Fibroblast of mammary gland (primary cell): ENCODE measurements at regions not wholly inside any gene's neighbourhood (a gene's known extent, or its start where the extent isn't known, plus 50 kb on each side); places are given as distances from the start of the nearest gene placed in this dataset.

Source experiments
- DNase-seq: peaks from one replicate; pipeline ENCODE4 v3.0.0-alpha.2; 2010; ENCODE audit warnings: low read depth
- H3K4me3 ChIP-seq: 2 replicates; pipeline ENCODE4 v1.5.1; 2011; ENCODE audit warnings: low read depth, mild to moderate bottlenecking, low read length, moderate library complexity; ENCODE audit not compliant: control insufficient read depth
- TF ChIP-seq, protein P1 (sequence below): conservative IDR thresholded peaks from 2 replicates; pipeline ENCODE4 v1.5.1; 2011; ENCODE audit warnings: low read depth, low read length, inconsistent platforms; ENCODE audit not compliant: control insufficient read depth, insufficient read depth

DNA sequence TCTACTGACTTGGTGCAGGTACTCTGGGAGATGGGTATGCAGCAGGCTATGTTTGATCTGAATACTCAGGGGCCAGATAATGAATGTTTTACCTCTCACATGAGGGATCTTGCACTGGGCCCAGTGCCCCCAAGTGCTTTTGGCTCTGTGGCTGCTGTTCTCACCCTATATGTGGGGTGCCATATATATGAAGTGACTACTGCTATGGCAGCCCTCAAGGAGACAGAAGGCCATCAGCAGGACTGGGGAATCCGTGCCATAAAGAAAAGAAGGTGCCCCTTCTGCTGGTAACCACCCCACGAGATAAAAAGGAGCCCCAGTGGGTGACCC, 302.1 kb downstream of the ZPLD1 start:
- TF ChIP-seq, protein P1, sequence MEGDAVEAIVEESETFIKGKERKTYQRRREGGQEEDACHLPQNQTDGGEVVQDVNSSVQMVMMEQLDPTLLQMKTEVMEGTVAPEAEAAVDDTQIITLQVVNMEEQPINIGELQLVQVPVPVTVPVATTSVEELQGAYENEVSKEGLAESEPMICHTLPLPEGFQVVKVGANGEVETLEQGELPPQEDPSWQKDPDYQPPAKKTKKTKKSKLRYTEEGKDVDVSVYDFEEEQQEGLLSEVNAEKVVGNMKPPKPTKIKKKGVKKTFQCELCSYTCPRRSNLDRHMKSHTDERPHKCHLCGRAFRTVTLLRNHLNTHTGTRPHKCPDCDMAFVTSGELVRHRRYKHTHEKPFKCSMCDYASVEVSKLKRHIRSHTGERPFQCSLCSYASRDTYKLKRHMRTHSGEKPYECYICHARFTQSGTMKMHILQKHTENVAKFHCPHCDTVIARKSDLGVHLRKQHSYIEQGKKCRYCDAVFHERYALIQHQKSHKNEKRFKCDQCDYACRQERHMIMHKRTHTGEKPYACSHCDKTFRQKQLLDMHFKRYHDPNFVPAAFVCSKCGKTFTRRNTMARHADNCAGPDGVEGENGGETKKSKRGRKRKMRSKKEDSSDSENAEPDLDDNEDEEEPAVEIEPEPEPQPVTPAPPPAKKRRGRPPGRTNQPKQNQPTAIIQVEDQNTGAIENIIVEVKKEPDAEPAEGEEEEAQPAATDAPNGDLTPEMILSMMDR = no peak
- no peak for DNase-seq
- H3K4me3 ChIP-seq = no peak overlapping the region

DNA sequence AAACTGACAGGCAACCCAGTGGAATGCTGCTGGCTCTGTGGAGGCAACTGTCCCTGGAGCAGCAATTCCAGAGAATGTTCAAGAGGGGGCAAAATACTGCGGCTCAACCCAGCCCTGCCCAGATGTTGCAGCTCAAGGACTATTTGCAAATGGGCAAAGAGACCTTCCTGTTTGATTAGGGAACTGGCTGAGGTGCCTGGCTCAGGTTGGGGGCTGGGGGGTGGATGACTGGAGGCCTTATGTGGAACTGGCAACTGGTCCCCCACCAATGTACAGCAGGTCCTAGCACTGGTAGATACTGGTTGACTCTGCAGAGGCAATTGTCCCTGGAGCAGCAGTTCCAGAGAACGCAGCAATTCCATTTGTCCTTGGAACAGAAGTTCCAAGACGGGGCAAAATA, 302.5 kb downstream of the ZPLD1 start:
- TF ChIP-seq, protein P1 = no peak
- no peak for DNase-seq
- H3K4me3 ChIP-seq = no peak overlapping the region

DNA sequence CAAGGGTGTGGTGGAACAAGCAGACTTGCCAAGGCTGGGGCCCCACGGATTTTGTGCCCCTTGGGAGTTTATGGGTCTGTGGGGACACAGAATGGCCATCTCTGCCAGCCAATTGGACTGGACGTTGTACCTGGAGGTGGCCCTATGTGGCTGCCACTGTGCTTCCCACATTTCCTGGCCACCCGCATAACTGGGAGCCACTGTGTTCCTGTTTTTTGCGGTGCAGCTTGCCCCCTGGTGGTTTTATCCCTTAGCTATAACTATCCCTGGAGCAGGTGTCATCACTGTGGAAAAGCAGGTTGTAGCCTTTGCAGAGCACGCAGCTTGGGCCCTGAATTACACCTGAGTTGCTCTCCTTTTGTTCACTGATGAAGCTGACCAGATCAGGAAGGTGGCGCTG, 306.3 kb downstream of the ZPLD1 start:
- H3K4me3 ChIP-seq = no peak overlapping the region
- TF ChIP-seq, protein P1 = no peak
- no peak for DNase-seq

DNA sequence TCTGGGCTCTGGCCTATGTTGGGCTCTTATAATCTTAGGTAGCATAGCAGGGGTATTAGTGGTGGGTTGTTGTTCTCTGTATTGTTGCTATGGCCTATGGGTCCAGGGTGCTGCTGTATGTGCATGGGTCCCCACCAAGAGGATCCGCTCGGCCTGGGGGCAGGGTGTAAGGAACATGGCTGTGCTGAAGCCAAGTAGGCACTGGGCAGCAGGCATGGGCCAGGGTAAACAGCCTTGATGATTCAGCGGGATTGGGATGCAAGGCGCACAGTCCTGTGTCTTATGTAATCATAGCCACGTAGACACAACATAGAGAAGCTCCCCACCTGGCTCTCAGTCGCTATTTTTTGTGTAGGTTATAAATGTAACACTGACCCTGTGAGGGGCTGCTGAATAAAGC, 306.9 kb downstream of the ZPLD1 start:
- no peak overlapping the region for H3K4me3 ChIP-seq
- DNase-seq = no peak
- TF ChIP-seq, protein P1 = no peak

DNA sequence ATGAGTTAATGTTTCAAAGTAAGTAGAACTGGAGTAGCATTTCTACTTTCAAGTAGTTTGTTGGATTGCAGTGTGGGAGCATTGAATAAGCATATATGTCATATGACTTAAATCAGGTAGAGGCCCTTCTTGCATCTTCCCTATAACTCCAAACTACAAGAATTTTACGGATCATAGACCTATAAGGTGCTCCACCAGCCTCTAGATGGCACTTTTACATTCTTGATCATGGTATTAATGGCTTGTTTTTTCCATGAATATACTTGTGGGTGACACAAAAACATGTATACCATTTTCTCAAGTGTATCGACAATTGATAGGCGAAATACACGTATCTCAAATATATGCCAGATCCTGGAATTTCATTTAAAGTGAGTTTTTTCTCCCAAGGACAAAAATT, 311.1 kb downstream of the ZPLD1 start:
- H3K4me3 ChIP-seq = no peak overlapping the region
- TF ChIP-seq, protein P1 = peak; percentile 7
- DNase-seq = no peak

DNA sequence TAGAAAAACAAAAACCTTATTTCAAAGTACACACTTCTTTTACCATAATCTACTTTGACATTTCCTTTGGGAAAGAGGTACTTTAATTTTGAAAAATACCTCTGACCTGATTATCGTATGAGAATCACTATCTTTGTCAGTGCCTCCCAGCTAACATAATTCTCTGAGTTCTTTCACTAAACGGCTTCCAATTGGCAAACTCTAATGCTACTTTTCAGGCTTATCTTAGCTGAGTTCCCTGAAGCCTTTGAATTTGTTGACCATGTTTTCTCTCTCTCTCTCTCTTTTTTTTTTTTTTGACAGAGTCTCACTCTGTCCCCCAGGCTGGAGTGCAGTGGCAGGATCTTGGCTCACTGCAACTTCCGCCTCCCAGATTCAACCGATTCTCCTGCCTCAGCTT, 312.8 kb downstream of the ZPLD1 start:
- no peak overlapping the region for H3K4me3 ChIP-seq
- DNase-seq = no peak
- TF ChIP-seq, protein P1 = no peak

DNA sequence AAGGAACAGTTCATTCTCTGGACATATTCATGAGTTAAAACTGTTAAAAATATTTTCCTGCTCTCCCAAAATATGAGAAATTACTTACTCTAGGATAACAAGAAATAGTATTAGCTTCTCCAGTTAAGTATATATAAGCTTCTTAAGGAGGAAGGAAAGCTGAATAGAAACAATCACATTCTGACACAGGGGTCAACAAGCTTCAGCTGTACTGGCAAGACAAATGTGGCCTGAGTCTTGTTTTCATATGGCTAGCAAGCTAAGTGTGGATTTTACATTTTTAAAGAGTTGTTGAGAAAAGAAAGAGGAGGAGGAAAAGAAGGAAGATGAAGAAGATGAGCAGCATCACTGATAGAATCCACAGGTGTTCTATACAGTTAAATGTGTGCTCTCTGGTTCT, 313.8 kb downstream of the ZPLD1 start:
- TF ChIP-seq, protein P1 = no peak
- DNase-seq = no peak
- no peak overlapping the region for H3K4me3 ChIP-seq
